Upper lobe of left lung (tissue), 6 donors: ENCODE measurements at regions not wholly inside any gene's neighbourhood (a gene's known extent, or its start where the extent isn't known, plus 50 kb on each side); places are given as distances from the start of the nearest gene placed in this dataset.

ENCODE experiments used
- ATAC-seq, 2 donors: fragments of 200-7000 bp; cut with Tn5 transposase; one replicate each; pipeline ENCODE4 v1.9.1; 2022; ENCODE audit warnings: mild to moderate bottlenecking in 2 of 2, moderate library complexity in 2 of 2; ENCODE audit not compliant: low FRiP score in 2 of 2
- DNase-seq, 2 donors: peaks; one replicate each; pipeline ENCODE4 v3.0.0-alpha.2; 2019 to 2020
- H3K27ac ChIP-seq, 4 donors: fragments of 200-600 bp; sonication (generic); one replicate each; pipeline ENCODE4 v1.5.1; 2016 to 2019
- H3K27me3 ChIP-seq, 4 donors: fragments of 200-600 bp; sonication (generic); one replicate each; pipeline ENCODE4 v1.5.1; 2017 to 2019
- H3K36me3 ChIP-seq, 4 donors: fragments of 200-600 bp; sonication (generic); one replicate each; pipeline ENCODE4 v1.5.1; 2016 to 2019
- H3K4me1 ChIP-seq, 4 donors: fragments of 200-600 bp; sonication (generic); one replicate each; pipeline ENCODE4 v1.5.1; 2018 to 2019
- H3K4me3 ChIP-seq, 4 donors: fragments of 200-600 bp; sonication (generic); one replicate each; pipeline ENCODE4 v1.5.1; 2017 to 2019; ENCODE audit warnings: mild to moderate bottlenecking in 2 of 4, moderate library complexity in 1 of 4
- H3K9me3 ChIP-seq, 4 donors: fragments of 200-600 bp; sonication (generic); one replicate each; pipeline ENCODE4 v1.5.1; 2018 to 2019
- CTCF ChIP-seq, 6 experiments: fragments of 450-650 bp in 4 of 6; fragments of 200-600 bp in 2 of 6; sonication (generic) in 2 of 6; IDR thresholded peaks; one replicate each; pipeline ENCODE4 v1.5.1; 2016 to 2019; ENCODE audit warnings: antibody characterized with exemption in 6 of 6
- EP300 ChIP-seq, 4 donors: sonication (generic); formaldehyde crosslinking; IDR thresholded peaks; one replicate each; pipeline ENCODE4 v1.5.1; 2017; ENCODE audit warnings: antibody characterized with exemption in 4 of 4, control low read depth in 2 of 4
- POLR2A ChIP-seq, 4 donors: fragments of 450-650 bp; IDR thresholded peaks; one replicate each; pipeline ENCODE4 v1.5.1; 2016 to 2017; ENCODE audit warnings: antibody characterized with exemption in 4 of 4, mild to moderate bottlenecking in 2 of 4
- POLR2AphosphoS5 ChIP-seq, 2 donors: sonication (generic); formaldehyde crosslinking; IDR thresholded peaks; one replicate each; pipeline ENCODE4 v1.5.1; 2017; ENCODE audit warnings: antibody characterized with exemption in 2 of 2
- WGBS, 2 donors: methylation state at CpG; one replicate each; pipeline ENCODE4 v1.1.5; 2017 to 2018; 5-methylcytosine and 5-hydroxymethylcytosine counted together
- donor health status: DM: no; HTN: no; CAD: no; lungs with moderate emphysema.
- donor health status: DM: no; HTN: yes; CAD: no; lungs with severe emphysema.

GRCh38 chr6:134667111-134667510 lies 282.8 kb downstream of the ALDH8A1 start:
- Histone ChIP-seq H3K9me3 (no peaks in the 10 kb centered on the region), H3K4me3 (no peak overlapping the region), H3K4me1 (no peaks in the 10 kb centered on the region), H3K27ac (no peak overlapping the region), H3K27me3 (no peaks in the 10 kb centered on the region), H3K36me3 (no peaks in the 10 kb centered on the region)
- 95 to 96% methylated on average over 2 of the region's 2 CpGs for WGBS, 2 donors
- no peak for DNase-seq
- ATAC-seq: no peak
- TF ChIP-seq CTCF (IDR thresholded peaks at IDR 0.05) (no peak), POLR2AphosphoS5 (IDR thresholded peaks at IDR 0.05) (no peak), EP300 (IDR thresholded peaks at IDR 0.05) (no peak), POLR2A (IDR thresholded peaks at IDR 0.05) (no peak)

- DNase-seq: peak in 1 of 2 donors; percentile 23
- H3K27me3 ChIP-seq: no peaks in the 10 kb centered on the region
- 82 to 87% methylated on average over 2 of the region's 2 CpGs for WGBS, 2 donors
- H3K4me1 ChIP-seq: no peaks in the 10 kb centered on the region
- ATAC-seq: no peak
- H3K4me3 ChIP-seq: no peak overlapping the region
- H3K27ac ChIP-seq: no peak overlapping the region
- no peak for TF ChIP-seq POLR2AphosphoS5 (IDR thresholded peaks at IDR 0.05)
- no peak for TF ChIP-seq CTCF (IDR thresholded peaks at IDR 0.05)
- TF ChIP-seq POLR2A (IDR thresholded peaks at IDR 0.05): no peak
- no peak for TF ChIP-seq EP300 (IDR thresholded peaks at IDR 0.05)
- H3K36me3 ChIP-seq: no peaks in the 10 kb centered on the region
- no peaks in the 10 kb centered on the region for H3K9me3 ChIP-seq
Observed at GRCh38 chr6:134666125-134666524, 283.8 kb downstream of the ALDH8A1 start.

GRCh38 chr6:134665029-134665723 lies 284.7 kb downstream of the ALDH8A1 start:
- H3K4me1 ChIP-seq: peaks cover 0 to 1% (median 0%) of the 10 kb centered on the region in 4 donors
- 92 to 96% methylated on average over 10 of the region's 10 CpGs for WGBS, 2 donors
- DNase-seq: no peak
- no peaks in the 10 kb centered on the region for H3K9me3 ChIP-seq
- no peak overlapping the region for H3K27ac ChIP-seq
- TF ChIP-seq POLR2AphosphoS5 (IDR thresholded peaks at IDR 0.05): no peak
- TF ChIP-seq EP300 (IDR thresholded peaks at IDR 0.05): no peak
- no peak for TF ChIP-seq POLR2A (IDR thresholded peaks at IDR 0.05)
- TF ChIP-seq CTCF (IDR thresholded peaks at IDR 0.05): no peak
- H3K36me3 ChIP-seq: no peaks in the 10 kb centered on the region
- no peaks in the 10 kb centered on the region for H3K27me3 ChIP-seq
- ATAC-seq: no peak
- H3K4me3 ChIP-seq: no peak overlapping the region

GRCh38 chr6:134663800-134664535 lies 285.9 kb downstream of the ALDH8A1 start:
- H3K4me1 ChIP-seq: peaks cover 0 to 3% (median 0%) of the 10 kb centered on the region in 4 donors
- ATAC-seq (no peak), DNase-seq (no peak)
- H3K9me3 ChIP-seq: no peaks in the 10 kb centered on the region
- WGBS, 2 donors: 90 to 93% methylated on average over 3 of the region's 3 CpGs
- no peak for TF ChIP-seq POLR2AphosphoS5 (IDR thresholded peaks at IDR 0.05)
- TF ChIP-seq CTCF (IDR thresholded peaks at IDR 0.05): no peak
- no peak for TF ChIP-seq EP300 (IDR thresholded peaks at IDR 0.05)
- TF ChIP-seq POLR2A (IDR thresholded peaks at IDR 0.05): no peak
- H3K27ac ChIP-seq: no peak overlapping the region
- no peaks in the 10 kb centered on the region for H3K36me3 ChIP-seq
- no peak overlapping the region for H3K4me3 ChIP-seq
- no peaks in the 10 kb centered on the region for H3K27me3 ChIP-seq
